ENCODE measurements at regions not wholly inside any gene's neighbourhood (a gene's known extent, or its start where the extent isn't known, plus 50 kb on each side); places are given as distances from the start of the nearest gene placed in this dataset.
"Not testable (repeated sequence)": the region's sequence is repeated elsewhere in the genome, so short reads cannot be mapped to it uniquely, and the experiment has no call there.

DNA sequence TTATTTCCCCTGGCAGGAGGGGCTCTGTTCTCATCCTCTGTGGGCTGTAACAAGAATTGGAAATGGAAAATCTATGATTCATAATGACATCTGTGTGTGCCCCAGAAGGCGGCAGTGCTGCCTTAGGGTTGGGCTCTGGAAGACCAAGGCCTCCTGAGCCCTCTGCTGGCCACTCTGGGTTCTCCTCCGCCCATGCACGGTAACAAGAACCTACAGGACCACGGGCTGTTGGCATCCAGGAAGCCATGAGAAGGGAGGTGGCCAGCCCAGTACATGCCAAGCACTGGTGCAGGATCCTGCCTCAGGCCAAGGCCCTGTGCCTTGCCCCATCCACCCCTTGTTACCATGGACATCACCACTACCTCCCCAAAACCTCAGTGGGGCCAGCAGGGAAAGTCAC, 454.2 kb downstream of the TP53TG3F start:
- not testable (repeated sequence) for DNase-seq (ENCODE audit: low read depth, low spot score)

DNA sequence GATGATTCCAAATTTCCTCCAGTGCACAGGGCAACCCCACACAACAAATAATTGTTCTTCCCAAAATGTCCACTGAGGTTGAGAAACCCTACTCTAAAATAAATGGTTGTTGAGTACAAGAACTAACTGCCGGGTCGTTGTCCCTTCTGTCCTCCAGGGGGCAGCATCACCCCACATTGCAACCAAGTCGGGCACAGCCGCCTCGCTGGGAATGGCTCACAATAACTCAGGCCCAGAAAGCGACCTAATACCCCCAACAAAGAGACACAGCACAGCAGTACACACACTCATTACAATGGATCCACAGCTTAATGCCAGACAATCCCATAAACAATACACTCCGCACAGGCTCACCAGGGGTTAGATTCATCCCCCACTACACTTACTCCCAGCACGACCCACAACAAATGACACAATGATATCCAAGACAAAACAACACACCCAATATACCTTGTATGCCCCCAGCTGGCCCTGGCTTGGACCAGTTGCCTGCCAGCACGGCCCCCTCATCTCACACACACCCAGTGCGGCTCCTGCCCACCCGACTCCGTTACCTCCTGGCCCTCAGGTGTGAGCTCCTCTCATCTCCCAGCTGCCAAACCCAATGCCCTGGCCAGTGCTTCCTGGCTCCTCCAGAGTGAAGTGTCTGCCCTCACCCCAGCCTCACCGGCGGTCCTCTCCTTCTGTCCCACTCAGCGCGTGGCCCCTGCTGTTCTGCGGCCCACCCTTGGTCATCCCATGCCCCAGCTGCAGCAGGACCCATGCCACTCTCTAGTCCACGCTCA, 461.5 kb downstream of the TP53TG3F start:
- DNase-seq (ENCODE audit: low read depth, low spot score): not testable (repeated sequence)

- not testable (repeated sequence) for DNase-seq (ENCODE audit: low read depth, low spot score)
Measured at GRCh38 chr16:33922914-33923313, 463.5 kb downstream of the TP53TG3F start.

- not testable (repeated sequence) for DNase-seq (ENCODE audit: low read depth, low spot score)
Measured at GRCh38 chr16:33928026-33928425, 468.6 kb downstream of the TP53TG3F start.

DNA sequence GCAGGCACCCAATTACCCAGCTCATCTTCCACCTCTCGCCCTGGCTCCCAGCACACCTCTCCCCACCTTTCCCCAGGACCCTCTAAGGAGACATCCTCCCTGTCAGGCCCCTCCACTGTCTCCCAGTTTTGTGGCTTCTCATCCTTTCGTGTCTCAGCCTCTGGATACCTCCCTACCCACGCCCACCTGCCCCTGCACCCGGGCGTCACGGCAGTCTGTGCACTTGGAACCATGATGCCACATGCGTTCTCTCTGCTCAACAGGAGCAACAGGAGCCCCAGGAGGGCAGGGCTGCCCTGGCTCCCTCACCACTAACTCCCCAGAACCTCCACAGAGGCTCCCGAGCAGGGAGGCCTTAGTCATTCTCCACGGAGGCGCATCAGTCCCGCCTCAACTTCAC, 472.8 kb downstream of the TP53TG3F start:
- DNase-seq (ENCODE audit: low read depth, low spot score): not testable (repeated sequence)

GRCh38 chr16:33933039-33933438, 473.6 kb downstream of the TP53TG3F start:
- DNase-seq (ENCODE audit: low read depth, low spot score): not testable (repeated sequence)

DNA sequence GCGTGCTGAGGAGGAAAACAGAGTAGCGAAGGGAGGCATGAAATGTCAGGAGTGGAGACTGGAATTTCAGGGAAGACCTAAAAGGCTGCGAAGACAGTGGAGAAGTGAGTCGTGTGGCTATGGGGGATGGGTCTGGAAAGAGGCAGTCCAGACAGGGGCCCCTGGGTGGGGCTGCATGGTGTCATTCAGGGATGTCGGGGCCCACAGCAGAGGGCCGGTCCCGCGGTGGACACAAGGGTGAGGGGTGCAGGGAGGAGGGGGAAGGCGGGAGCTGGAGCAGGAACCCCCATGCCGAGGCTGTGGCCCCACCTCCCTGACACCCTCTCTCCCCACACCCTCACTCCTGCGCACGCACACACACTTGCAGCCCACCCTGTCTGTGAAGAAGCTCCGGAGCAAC, 476.4 kb downstream of the TP53TG3F start:
- DNase-seq (ENCODE audit: low read depth, low spot score): not testable (repeated sequence)

GRCh38 chr16:33938097-33938496, 478.7 kb downstream of the TP53TG3F start:
- DNase-seq (ENCODE audit: low read depth, low spot score): not testable (repeated sequence)

GRCh38 chr16:33961536-33961935, 502.1 kb downstream of the TP53TG3F start:
- DNase-seq (ENCODE audit: low read depth, low spot score): not testable (repeated sequence)

- not testable (repeated sequence) for DNase-seq (ENCODE audit: low read depth, low spot score)
Measured at GRCh38 chr16:33965534-33965933, 506.1 kb downstream of the TP53TG3F start.

GRCh38 chr16:33966855-33967254, 507.4 kb downstream of the TP53TG3F start:
- DNase-seq (ENCODE audit: low read depth, low spot score): not testable (repeated sequence)

GRCh38 chr16:33974557-33974956, 515.1 kb downstream of the TP53TG3F start:
- not testable (repeated sequence) for DNase-seq (ENCODE audit: low read depth, low spot score)

- DNase-seq (ENCODE audit: low read depth, low spot score): not testable (repeated sequence)
Measured at GRCh38 chr16:33975744-33976143, 516.3 kb downstream of the TP53TG3F start.

DNA sequence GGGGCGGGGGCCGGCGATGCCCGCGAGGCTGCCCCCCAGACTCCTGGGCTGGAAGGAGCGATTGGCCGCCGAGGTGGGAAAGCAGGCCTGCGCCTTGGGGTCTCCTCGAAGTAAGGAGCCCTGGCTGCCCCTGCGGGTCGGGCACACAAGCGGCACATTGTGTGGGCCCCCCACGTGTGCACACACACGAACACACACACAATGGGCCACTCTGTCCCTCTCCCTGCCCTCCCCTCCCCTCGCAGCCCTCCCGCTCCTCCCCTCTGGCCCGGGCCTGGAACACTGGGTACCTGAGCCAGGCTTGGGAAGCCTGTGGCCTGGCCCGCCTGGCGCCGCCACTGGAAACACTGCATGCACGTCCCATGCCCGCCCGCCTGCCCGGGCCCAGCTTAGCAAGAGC, 517.1 kb downstream of the TP53TG3F start:
- DNase-seq (ENCODE audit: low read depth, low spot score): not testable (repeated sequence)

DNA sequence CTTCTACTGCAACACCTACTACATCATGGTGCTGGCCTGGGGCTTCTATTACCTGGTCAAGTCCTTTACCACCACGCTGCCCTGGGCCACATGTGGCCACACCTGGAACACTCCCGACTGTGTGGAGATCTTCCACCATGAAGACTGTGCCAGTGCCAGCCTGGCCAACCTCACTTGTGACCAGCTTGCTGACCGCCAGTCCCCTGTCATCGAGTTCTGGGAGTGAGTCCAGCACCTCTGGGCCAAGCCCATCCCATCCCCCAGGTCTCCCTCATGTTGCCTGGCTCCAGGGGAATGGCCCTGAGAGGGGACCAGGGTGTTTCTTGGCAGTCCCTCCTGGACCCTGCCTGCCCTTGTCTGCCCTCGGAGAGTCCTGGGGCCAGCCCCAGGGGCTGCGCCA, 519.4 kb downstream of the TP53TG3F start:
- DNase-seq (ENCODE audit: low read depth, low spot score): not testable (repeated sequence)

DNA sequence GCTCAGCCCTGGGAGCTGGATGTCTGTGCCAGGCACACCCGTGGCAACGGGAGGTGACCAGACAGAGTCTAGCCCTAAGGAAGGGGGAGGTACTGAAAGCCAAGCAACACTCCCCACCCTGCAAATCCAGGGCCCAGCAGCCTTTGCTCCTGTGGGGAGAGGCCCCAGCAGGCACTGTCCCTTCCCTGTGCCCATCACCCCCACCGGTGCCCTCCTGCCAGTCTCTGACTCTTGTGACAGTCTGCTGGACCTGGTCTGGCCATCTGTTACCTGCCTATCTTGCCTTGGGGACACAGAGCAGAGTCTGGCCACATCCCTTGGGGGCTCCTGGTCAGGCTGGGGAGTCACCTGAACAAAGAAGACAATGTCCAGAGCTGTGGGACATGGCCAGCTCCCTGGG, 520.2 kb downstream of the TP53TG3F start:
- DNase-seq (ENCODE audit: low read depth, low spot score): not testable (repeated sequence)

- DNase-seq (ENCODE audit: low read depth, low spot score): not testable (repeated sequence)
Measured at GRCh38 chr16:33980736-33981135, 521.3 kb downstream of the TP53TG3F start.

DNA sequence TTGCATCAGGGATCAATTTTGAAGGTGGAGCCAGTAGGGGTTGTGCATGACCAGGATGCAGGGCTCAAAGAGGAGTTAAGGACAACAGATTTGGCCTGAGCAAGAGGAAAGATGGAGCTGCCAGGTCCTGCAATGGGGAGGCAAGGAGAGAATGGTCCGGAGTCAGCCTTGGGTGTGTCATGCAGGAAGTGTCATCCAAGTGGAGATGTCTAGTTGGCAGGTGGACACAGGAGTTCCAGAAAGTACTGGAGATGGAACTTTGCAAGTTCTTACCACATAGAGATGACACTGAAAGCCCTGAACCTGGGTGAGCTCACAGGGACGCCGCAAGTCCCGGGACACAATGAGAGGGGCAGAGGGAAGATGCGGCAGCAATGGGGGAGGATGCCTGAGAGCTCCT, 525.0 kb downstream of the TP53TG3F start:
- not testable (repeated sequence) for DNase-seq (ENCODE audit: low read depth, low spot score)

DNA sequence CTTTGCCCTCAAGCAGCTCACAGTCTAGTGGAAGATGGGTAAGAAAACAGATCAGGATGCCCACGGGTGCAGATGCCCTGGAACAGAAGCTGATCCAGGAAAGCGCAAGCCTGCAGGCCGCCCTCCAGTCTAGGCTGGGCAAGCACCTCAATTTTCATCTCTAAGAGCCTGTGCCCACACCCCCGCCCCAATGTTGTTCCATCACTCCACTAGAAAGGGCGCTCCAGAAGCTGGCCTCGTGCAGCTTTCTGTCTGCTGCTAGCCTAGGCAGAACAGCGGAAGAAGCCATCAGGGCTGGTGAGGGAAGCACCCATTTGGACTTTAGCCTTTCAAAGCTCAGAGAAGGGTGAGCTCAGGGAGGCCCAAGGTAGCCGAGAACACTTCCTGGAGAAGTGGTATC, 527.1 kb downstream of the TP53TG3F start:
- not testable (repeated sequence) for DNase-seq (ENCODE audit: low read depth, low spot score)

- DNase-seq (ENCODE audit: low read depth, low spot score): not testable (repeated sequence)
Measured at GRCh38 chr16:33987348-33987963, 528.0 kb downstream of the TP53TG3F start.

DNA sequence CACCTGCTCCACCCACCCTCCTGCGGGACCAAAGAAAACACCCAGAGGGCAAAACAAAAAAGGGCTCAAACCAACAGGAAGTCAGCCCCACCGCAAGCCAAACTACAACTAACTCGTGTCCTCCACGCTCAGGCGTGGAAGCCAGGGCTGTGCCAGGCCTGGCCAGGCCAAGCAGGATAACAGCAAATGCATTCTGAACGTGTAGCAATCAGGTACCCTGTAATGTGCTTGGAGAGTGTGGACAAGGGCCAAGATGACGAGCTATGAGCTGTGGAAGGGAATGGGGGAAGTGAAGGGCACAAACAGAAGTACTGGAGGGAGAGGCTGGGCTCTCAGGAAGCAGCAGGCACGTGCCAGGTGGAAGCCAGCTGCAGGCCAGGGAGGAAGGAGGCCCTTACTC, 528.6 kb downstream of the TP53TG3F start:
- DNase-seq (ENCODE audit: low read depth, low spot score): not testable (repeated sequence)

GRCh38 chr16:33990488-33990887, 531.1 kb downstream of the TP53TG3F start:
- DNase-seq (ENCODE audit: low read depth, low spot score): not testable (repeated sequence)

Data from iPS DF 19.7 (cell line).